Ishikawa (cell line): ENCODE measurements at regions not wholly inside any gene's neighbourhood (a gene's known extent, or its start where the extent isn't known, plus 50 kb on each side); places are given as distances from the start of the nearest gene placed in this dataset.

Experiments used
- CEBPB ChIP-seq: IDR thresholded peaks from 2 replicates; pipeline ENCODE4 v1.6.1; 2012
- CREB1 ChIP-seq: IDR thresholded peaks from 2 replicates; pipeline ENCODE4 v1.6.1; 2012; ENCODE audit warnings: low read depth
- EGR1 ChIP-seq: IDR thresholded peaks from 2 replicates; pipeline ENCODE4 v1.6.1; 2012
- EP300 ChIP-seq: IDR thresholded peaks from 2 replicates; pipeline ENCODE4 v1.6.1; 2012; ENCODE audit warnings: borderline replicate concordance
- FOXM1 ChIP-seq: IDR thresholded peaks from 2 replicates; pipeline ENCODE4 v1.6.1; 2012; ENCODE audit warnings: low read depth, borderline replicate concordance
- MAX ChIP-seq: IDR thresholded peaks from 2 replicates; pipeline ENCODE4 v1.6.1; 2012
- NFIC ChIP-seq: IDR thresholded peaks from 2 replicates; pipeline ENCODE4 v1.6.1; 2012
- RAD21 ChIP-seq: IDR thresholded peaks from 2 replicates; pipeline ENCODE4 v1.6.1; 2012; ENCODE audit warnings: low read depth
- TAF1 ChIP-seq: IDR thresholded peaks from 2 replicates; pipeline ENCODE4 v1.6.1; 2012; ENCODE audit warnings: low read depth, mild to moderate bottlenecking
- TCF12 ChIP-seq: IDR thresholded peaks from 2 replicates; pipeline ENCODE4 v1.6.1; 2012; ENCODE audit warnings: low read depth
- TEAD4 ChIP-seq: IDR thresholded peaks from 2 replicates; pipeline ENCODE4 v1.6.1; 2012
- YY1 ChIP-seq: IDR thresholded peaks from 2 replicates; pipeline ENCODE4 v1.6.1; 2012; ENCODE audit warnings: low read depth
- ZBTB7A ChIP-seq: IDR thresholded peaks from 2 replicates; pipeline ENCODE4 v1.6.1; 2012; ENCODE audit warnings: low read depth
- TF ChIP-seq, protein P1 (sequence below): IDR thresholded peaks from 2 replicates; pipeline ENCODE4 v1.6.1; 2012; ENCODE audit warnings: low read depth, mild to moderate bottlenecking
- TF ChIP-seq, protein P2 (sequence below): IDR thresholded peaks from 2 replicates; pipeline ENCODE4 v1.6.1; 2012

DNA sequence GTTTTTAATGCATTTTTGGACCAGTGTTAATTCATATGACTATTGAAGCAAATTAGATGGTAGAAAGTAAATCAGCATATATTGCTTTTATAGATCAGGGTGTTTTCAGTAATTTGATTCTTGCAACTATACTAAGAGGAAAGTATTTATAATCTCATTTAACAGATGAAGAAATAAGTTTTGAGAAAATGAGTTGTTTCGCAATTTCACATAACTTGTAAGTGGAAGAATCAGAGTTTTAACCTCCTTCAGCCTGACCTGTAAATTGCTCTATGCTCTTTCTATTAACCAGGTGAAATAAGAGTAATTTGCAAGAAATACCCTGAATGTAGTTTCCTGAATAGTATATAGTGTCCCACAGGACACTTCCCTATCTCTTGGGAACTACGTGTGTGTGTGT is 1106.8 kb upstream of the RAG2 start:
- TF ChIP-seq YY1 (no peak), CEBPB (no peak), ZBTB7A (no peak), TCF12 (no peak)

DNA sequence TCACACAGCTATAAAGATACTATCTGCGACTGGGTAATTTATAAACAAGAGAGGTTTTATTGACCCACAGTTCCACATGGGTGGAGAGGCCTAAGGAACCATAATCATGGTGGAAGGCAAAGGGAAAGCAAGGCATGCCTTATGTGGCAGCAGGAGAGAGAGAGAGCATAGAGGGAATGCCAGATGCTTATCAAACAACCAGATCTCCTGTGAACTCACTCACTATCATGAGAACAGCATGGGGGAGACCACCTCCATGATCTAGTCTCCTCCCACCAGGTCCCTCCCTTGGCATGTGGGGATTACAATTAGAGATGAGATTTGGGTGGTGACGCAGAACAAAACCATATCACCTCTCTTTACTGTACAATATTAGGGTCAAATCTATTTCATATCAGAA is 1101.6 kb upstream of the RAG2 start:
- TF ChIP-seq EP300 (no peak), NFIC (no peak), CEBPB (no peak), EGR1 (no peak), TAF1 (no peak), CREB1 (no peak), MAX (no peak), TEAD4 (no peak), YY1 (no peak), TCF12 (no peak), FOXM1 (no peak), ZBTB7A (no peak), RAD21 (no peak)
- TF ChIP-seq, protein P1, sequence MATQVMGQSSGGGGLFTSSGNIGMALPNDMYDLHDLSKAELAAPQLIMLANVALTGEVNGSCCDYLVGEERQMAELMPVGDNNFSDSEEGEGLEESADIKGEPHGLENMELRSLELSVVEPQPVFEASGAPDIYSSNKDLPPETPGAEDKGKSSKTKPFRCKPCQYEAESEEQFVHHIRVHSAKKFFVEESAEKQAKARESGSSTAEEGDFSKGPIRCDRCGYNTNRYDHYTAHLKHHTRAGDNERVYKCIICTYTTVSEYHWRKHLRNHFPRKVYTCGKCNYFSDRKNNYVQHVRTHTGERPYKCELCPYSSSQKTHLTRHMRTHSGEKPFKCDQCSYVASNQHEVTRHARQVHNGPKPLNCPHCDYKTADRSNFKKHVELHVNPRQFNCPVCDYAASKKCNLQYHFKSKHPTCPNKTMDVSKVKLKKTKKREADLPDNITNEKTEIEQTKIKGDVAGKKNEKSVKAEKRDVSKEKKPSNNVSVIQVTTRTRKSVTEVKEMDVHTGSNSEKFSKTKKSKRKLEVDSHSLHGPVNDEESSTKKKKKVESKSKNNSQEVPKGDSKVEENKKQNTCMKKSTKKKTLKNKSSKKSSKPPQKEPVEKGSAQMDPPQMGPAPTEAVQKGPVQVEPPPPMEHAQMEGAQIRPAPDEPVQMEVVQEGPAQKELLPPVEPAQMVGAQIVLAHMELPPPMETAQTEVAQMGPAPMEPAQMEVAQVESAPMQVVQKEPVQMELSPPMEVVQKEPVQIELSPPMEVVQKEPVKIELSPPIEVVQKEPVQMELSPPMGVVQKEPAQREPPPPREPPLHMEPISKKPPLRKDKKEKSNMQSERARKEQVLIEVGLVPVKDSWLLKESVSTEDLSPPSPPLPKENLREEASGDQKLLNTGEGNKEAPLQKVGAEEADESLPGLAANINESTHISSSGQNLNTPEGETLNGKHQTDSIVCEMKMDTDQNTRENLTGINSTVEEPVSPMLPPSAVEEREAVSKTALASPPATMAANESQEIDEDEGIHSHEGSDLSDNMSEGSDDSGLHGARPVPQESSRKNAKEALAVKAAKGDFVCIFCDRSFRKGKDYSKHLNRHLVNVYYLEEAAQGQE, result no peak
- TF ChIP-seq, protein P2, sequence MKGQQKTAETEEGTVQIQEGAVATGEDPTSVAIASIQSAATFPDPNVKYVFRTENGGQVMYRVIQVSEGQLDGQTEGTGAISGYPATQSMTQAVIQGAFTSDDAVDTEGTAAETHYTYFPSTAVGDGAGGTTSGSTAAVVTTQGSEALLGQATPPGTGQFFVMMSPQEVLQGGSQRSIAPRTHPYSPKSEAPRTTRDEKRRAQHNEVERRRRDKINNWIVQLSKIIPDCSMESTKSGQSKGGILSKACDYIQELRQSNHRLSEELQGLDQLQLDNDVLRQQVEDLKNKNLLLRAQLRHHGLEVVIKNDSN, result no peak

GRCh38 chr11:37695283-37695682 is 1097.2 kb upstream of the RAG2 start:
- TF ChIP-seq EP300, result no peak

DNA sequence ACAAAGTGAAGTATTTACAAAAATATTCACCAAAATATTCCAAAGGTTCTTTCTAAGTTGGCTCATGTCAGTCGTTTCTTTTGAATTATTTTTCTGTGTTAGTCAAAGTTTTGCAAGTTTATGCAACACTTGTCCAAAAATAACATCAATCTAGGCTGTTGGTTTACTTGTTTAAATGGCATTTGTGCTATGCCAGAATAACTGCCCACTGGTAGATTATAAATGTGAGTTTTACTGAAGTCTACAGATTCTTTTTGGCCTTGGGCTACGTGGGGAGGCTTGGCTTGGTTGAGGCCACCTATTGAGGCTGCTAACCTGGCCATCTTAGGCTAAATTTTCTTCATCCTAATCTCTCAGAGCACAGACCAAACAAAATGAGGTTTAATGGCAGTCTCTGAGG is 1091.9 kb upstream of the RAG2 start:
- TF ChIP-seq ZBTB7A (no peak), CEBPB (no peak), RAD21 (no peak), YY1 (no peak), TCF12 (no peak), FOXM1 (no peak)
- TF ChIP-seq, protein P2, result no peak
- TF ChIP-seq, protein P1, result no peak

GRCh38 chr11:37688456-37688855 is 1090.4 kb upstream of the RAG2 start:
- TF ChIP-seq CEBPB (no peak), FOXM1 (no peak), TCF12 (no peak), ZBTB7A (no peak)
- TF ChIP-seq, protein P2, result no peak
- TF ChIP-seq, protein P1, result no peak

- no peak for TF ChIP-seq CEBPB
- no peak for TF ChIP-seq CREB1
- TF ChIP-seq MAX, result no peak
- no peak for TF ChIP-seq EGR1
- no peak for TF ChIP-seq EP300
- TF ChIP-seq TCF12, result no peak
- TF ChIP-seq NFIC, result no peak
- no peak for TF ChIP-seq FOXM1
- no peak for TF ChIP-seq TEAD4
These were observed 1089.1 kb upstream of the RAG2 start for GRCh38 chr11:37687130-37687529.
